KBM-7 (cell line): ENCODE measurements at regions not wholly inside any gene's neighbourhood (a gene's known extent, or its start where the extent isn't known, plus 50 kb on each side); places are given as distances from the start of the nearest gene placed in this dataset.

ENCODE experiments used
- DNase-seq: peaks from one replicate; pipeline ENCODE4 v3.0.0-alpha.2; 2015
- in situ Hi-C: fragments of 300-500 bp; cut with MboI; formaldehyde crosslinking; loops from 2 replicates; pipeline ENCODE4 v1.14.3; 2020; ENCODE audit warnings: low sequenced_read_pairs, low pct_unique_long_range_greater_than_20kb, mixed read lengths

DNA sequence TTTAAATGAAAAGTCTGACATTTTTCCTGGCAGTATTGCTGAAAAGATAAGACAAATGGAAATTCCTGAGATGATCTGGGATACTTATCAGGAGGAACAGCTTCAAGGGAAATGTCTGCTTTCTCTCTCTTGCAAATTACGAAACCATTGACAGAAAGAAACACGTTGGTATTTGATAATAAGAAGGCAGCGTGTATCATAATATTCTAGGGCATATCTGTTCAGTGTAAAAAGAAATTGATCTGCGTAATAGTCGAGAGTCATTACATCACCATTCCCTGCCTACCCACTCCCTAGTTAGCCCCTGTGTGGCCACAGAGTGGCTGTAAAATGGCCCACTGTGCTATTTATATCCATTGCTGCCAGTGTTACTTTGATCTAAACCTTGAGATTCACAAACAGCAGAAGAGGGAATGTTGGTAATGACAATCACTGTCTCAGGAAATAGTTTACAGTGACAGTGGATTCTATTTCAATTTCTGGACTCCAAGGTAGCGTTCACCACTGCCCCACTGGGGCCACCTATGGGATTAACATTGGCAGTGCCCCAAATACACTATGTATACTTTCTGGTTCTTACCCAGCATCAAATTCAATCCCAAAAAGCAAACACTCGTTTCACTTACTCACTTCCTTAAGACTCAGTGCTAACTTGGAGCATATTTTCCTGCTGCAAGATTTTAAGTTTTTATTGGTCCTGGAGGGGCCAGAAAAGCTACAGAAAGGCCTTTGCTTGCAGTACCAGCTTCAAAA lies 133.4 kb upstream of the GAS1 start:
- in situ Hi-C loops, result no loop called here
- DNase-seq, result no peak

DNA sequence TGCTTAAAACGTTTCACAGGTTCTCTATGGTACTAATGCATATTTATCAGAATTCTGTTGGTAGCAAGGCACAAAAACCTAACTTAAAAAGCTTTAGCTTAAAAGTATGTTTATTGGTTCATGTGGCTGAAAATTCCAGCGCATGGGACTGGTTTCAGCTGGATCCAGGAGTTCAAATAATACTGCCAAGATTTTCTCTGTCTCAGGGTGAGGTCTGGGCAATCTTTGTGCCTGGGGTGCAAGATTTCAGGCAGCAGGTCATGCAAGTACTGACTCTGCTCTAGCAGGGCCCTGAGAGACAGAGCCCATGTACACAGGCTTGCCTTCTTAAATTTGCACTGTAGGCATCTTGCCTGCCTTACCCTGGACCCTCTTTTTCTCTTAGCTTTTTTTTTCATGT lies 134.2 kb upstream of the GAS1 start:
- in situ Hi-C loops, result no loop called here
- no peak for DNase-seq

DNA sequence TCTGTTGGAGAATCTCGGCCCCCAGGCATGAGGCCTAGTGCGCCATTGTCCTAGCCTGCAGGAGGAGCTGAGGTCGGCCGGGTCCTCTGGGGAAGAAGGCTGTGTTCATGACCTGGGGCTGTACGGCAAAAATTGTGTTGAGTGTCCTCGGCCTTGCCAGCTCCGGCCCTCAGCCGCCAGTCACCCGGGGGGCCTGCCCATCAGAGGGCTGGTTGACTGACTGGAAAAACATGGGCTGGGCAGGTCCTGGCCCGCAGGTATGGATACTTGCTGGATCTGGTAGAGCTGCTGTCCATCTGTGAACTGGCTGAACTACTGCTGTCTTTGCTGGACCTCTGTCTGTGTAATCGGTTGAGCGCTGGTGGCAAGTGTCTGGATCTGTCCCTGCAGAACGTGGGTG lies 136.7 kb upstream of the GAS1 start:
- no peak for DNase-seq
- in situ Hi-C loops, result no loop called here

DNA sequence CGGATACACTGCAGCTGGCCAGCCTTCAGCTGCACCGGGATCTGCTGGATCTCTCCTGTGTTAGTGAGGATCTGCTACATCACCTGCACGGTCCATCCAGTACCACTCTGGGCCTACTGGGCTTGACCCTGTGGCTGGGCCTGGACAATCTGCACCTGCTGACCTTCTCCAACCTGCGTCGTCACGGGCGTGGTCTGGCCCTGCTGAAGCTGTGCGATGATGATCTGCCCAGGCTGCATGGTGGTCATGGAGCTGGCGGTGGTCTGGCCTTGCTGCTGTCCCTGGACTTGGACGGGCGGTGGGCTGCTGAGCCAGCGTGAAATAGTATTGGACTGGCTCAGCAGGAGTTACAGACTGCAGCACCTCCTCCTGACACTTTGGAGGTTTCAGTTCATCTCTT lies 137.1 kb upstream of the GAS1 start:
- in situ Hi-C loops, result no loop called here
- no peak for DNase-seq

DNA sequence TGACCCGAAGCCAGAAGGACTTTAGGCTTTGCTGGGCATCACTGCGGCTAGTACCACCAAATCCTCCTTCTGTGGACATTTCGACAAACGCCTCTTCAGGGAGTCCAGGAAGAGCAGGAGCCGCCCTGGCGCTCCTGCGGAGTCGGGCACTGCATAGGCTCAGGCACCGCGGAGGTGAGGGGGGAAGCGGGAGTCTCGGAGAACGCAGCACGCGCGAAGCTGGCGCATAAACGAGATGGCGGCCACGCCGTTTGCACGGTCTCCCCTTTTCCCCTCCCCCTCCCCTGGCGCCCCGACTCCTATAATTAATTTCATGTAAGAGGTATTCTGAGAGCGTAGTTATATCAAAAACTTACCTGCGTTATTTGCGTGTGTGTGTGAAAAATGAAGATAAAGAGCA lies 137.8 kb upstream of the GAS1 start:
- in situ Hi-C loops, result no loop called here
- DNase-seq, result no peak

DNA sequence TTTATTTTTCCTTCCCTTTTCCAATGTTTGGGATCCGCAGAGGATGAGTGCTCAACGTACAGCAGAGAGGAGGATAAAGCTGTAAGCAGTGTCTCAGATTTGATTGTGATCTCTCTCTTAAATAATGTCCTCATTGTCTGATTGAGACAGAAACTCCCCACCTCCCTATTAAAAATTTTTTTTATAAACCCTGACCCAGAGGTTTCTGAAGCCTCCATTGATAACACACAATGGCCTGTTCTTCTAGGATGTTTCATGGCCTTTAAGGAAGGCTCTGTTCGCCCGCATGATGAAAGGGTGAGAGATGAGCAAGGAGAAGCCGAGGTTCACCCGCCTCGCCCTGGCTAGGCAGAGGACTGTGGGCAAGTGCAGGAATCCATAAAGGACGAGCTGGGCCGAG lies 138.2 kb upstream of the GAS1 start:
- DNase-seq, result no peak
- in situ Hi-C loops, result no loop called here

DNA sequence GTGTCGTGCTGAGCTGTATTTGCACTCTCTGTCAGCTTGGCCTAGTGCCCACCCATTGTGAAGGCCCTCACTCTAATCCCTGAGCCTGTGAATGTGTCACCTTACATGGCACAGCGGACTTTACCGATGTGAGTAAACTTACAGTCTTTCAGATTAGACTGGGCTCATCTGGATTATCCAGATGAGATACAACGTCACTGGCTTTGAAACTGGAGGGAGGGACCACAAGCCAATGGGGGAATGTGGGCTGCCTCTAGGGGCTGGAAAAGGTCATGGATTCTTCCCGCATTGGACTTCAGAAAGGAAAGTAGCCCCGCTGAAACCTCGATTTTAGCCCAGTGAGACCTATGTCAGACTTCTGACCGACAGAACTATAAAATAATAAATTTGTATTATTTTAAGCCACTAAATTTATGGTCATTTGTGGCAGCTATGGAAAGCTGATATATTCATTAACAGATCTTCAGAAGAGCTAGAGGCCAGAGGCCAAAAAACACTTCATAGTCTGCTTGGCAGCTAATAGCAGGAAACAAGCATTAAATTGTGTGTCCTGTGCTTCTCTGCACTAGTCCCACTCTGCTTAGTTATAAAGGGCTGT lies 139.0 kb upstream of the GAS1 start:
- in situ Hi-C loops, result no loop called here
- no peak for DNase-seq

DNA sequence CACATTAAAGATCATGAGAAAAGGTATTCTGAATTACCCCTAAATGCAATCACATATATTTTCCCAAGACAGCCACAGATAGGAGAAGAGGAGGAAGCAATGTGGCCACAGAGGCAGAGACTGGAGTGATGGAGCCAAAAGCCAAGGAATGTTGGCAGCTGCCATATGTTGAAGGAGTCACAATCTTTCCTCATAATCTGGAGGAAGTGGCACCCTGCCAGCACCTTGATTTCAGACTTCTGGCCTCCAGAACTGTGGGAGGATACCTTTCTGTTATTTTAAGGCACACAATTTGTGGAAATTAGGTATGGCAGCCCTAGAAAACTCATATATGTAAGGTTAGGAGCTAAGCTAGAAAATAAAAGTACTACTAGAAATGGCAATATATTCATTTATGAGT lies 139.9 kb upstream of the GAS1 start:
- in situ Hi-C loops, result no loop called here
- DNase-seq, result no peak

DNA sequence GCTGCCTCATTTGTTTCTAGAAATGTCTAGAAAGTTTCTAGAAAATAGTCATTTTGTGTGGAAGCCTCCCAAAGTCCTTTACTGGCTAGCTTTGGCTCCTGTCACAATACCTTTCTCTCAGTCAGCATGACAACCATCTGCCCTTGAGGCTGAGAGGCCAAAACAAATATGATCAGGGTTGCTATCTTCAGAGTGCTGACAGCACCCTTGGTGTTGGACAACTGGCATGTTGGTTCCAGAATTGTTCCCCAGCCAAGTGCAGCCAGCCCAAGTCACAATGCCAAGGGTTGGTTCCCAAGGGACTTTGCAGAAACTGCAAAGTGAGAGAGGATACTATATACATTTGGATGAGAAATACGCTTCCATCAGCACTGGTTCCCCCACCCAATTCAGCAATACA lies 140.9 kb upstream of the GAS1 start:
- in situ Hi-C loops, result no loop called here
- no peak for DNase-seq

DNA sequence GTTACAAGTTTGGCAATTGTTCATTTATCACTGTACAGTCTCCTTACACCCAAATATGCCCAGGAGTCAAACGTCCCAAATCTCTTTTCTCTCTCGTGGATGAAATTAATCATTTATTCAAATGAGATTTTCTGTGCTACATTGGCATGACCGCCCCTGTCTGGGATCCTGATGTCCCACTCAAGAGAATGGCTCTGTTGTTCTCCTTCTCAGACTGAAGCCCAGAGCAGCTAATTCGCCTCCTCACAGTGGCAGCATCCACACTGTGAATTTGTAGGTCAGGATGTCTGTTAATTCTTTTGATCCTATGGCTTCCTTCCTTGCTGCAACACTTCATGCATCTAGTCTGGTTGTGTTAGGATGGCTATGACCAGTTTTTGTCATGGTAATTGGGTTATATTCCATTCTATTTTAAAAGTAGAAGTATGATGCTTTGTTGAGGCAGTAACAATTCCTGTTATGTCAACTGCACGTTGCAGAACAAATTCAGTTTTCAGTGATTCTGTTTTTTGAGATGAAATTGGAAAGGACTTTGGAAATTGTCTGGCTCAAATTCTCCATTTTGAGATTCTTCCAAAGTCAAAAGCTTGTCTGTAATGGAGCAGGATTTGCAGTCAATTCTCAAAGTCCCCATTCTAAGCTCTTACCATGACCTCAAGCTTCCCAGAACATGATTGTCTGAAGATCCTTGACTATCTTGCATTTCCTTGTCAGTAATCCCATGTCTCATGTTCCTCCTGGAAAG lies 141.5 kb upstream of the GAS1 start:
- in situ Hi-C loops, result no loop called here
- DNase-seq, result no peak

DNA sequence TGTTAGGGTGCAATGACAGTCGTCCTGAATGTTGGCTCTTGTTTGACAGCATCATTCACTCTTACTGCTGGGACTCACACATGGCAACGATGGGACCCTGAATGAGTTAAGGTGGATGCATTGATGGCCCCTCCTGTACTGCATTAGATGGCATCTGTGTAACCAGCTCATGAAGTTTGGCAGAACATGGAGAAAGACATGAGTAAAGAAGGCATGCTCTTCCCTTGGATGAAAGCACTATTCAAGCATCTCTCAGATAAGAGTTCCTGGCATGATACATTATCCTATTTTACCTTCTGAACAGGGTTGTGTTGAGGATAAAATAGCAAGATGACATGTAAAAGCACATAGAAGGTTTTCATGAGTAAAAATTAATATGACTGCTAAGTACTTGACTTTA lies 142.2 kb upstream of the GAS1 start:
- no peak for DNase-seq
- in situ Hi-C loops, result no loop called here

DNA sequence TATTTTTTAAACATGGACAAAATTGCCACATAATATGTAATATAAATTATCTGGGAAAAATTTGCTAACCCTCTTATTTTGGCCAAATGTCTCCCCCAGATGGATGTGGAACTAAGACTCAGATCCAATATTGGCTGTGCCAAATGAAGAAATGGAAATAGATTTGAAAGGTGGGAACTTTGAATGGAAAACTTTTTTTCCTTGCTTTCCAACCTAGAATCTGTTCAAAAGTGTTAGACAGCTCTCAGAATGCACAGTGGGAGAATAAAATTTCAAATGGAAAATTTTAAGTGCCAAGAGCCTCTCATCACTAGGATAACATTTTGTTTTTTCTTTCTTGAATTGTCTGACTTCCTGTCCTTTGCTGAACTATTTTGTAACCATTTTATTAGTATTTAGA lies 142.6 kb upstream of the GAS1 start:
- DNase-seq, result no peak
- in situ Hi-C loops, result no loop called here

DNA sequence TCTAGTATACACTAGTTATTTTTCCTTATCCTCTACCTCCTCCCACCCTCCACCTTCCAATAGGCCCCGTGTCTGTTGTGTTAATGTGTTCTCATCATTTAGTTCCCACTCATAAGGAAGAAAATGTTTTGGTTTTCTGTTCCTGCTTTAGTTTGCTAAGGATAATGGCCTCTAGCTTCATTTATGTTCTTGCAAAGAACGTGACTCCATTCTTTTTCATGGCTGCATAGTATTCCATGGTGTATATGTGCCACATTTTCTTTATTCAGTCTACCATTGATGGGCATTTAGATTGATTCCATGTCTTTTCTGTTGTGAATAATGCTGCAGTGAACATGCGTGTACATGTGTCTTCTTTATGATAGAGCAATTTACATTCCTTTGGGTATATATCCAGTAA lies 146.5 kb upstream of the GAS1 start:
- in situ Hi-C loops, result no loop called here
- DNase-seq, result no peak

DNA sequence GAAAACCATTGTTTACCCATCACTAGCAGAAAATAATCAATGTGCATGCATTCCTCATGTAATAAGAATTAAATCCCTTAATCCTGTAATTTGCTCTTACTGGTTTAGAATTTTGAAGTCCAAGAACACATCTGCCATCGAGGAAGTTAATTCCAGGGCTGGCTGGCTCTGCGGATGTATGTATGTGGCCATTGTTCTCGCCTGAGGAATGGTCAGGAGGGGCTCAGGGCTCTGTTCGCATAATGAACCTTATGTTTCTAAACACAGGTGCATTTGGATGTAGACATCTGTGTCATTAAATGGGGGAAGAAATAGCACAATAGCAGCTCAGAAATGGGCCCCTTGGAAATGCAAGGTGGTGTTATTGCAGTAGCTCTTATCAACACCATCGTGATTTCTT lies 148.6 kb upstream of the GAS1 start:
- DNase-seq, result no peak
- in situ Hi-C loops, result no loop called here

DNA sequence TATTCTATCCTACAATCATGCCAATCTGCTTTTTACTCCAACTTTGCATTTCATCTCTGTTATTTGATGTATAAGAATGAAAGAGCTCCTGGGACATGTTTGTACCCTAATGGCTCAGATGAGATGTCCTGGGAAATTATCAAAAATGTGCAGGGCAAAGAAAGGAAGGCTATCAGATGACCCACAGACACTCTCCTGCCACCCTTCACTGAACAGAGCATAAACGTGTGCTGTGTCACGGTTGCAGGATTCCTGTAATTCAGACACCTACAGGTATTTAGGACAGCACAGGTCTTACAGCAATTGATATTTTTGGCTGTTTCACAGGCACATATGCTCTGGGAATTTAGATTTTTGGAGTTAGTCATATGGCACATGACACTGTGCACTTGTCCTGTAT lies 149.2 kb upstream of the GAS1 start:
- in situ Hi-C loops, result no loop called here
- no peak for DNase-seq

DNA sequence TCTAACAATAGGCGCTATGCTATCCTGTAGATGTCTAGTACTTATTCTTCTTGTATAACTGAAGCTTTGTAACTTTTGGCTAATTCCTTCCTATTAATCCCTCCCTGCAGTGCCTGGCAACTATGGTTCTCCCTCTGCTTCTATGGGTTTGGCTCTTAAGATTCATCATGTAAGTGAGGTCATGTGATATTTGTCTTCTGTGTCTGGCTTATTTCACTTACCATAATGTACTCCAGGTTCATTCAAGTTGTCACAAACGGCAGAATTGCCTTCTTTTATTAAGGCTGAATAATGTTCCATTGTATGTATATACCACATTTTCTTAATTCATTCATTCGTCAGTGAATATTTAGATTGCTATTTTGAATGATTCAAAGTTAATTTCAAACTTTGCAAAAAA lies 149.9 kb upstream of the GAS1 start:
- in situ Hi-C loops, result no loop called here
- no peak for DNase-seq

DNA sequence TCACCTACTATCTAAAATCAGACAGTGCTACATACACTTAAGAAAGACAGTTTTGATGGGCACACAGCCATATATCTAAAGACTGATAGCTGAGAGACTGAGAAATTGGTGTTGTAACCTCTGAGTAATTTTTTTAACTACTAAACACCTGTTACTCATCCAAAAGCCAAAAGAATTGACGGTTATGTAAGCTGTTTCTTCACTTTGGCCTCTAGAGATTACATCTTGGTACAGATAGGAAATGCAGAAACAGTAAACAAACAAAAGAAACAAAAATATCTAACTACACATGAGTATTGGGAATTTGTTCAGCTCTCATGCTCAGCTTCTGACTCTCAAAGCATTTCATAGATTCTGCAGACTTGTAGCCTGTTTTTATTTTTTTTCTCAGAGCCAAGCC lies 152.1 kb upstream of the GAS1 start:
- no peak for DNase-seq
- in situ Hi-C loops, result no loop called here

DNA sequence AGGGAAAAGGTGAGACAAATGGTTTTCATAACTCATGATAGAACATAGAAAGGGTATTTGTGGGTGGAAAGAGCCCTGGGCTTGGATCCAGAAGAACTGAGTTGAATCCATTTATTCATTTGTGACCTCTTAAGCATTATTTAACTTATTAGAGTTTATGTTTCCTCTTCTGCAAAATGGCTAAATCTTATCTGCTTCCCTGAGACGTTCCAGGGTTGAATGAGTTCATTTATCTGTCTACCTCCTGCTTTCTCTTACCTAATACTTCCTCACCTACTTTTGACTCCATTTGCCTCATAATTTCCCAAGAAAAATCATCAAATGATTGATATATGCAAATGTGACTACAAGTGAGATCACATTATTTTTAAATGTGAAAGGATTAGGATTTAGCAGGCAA lies 152.7 kb upstream of the GAS1 start:
- in situ Hi-C loops, result no loop called here
- no peak for DNase-seq

DNA sequence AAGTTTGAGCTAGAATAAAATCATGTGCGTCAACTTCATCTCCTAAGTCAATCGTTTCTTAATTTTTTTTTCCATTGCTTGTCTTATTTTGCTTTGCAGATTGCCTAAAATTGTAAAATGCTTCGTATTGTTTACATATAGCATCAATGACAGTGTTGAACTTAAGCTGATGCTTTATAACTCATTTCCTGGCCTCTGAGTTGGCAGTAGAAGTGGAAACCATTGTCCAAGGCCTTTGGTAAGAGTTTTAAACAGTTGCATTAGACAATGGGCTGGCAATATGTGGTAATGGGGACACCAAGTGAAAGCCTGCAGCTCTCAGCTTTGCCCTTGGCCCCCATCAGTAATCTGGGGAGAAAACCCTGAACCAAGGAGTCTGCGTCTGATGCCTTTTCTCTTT lies 154.8 kb upstream of the GAS1 start:
- in situ Hi-C loops, result no loop called here
- no peak for DNase-seq

DNA sequence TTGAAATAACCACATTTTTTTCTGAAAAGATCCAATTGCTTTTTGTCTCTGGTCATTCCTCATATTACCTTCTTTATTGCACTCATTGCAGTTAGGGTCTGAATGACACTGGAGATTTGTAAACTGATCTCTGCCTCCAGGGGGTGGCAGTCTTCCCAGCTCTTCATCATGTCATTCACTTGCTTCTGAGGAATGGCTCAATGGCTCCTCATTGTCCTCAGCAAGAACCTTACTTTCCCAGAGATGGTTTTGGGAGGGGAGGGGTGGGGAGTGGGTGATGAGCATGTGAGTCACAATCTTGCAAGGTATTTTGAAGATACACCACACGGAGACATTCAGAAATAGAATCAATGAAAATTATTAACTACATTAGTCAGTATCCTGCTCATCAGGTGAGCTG lies 159.8 kb upstream of the GAS1 start:
- in situ Hi-C loops, result no loop called here
- no peak for DNase-seq

DNA sequence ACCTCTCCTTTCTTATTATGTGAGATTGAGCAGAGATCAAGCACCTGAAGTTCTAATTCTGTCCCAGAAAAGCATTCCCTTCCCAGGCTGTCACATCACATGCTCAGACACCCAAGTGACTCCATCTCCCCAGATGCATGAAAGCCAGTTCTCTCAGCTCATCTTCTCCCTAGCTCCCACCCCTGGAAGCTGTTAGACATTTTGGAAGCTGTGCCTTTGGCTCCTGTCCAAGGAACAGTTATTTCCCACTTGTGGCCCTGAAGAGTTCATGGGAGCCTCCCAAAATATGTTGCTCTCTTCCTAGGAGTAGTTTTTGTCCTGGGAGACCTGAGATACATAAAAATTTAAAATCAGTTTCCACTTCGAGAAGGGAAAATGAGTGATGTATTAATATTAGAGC lies 161.4 kb upstream of the GAS1 start:
- in situ Hi-C loops, result no loop called here
- no peak for DNase-seq
